ENCODE measurements at regions not wholly inside any gene's neighbourhood (a gene's known extent, or its start where the extent isn't known, plus 50 kb on each side); places are given as distances from the start of the nearest gene placed in this dataset.

DNA sequence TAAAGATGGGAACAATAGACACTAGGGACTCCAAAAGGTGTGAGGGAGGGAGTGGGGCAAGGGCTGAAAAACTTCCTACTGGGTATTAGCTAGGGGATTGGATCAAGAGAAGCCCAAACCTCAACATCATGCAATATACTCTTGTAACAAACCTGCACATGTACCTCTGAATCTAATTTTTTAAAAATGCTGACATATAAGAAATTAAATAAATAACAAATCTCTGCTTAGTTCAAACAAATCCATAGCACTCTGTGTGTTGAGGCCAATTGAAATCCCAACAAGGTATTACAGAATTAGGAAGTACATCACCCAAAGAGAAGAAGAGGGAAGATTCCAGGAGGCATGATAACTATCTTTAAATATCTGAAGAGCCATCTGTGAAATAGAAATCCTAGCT, 55.4 kb upstream of the CDH20 start:
- TF ChIP-seq, protein P1, sequence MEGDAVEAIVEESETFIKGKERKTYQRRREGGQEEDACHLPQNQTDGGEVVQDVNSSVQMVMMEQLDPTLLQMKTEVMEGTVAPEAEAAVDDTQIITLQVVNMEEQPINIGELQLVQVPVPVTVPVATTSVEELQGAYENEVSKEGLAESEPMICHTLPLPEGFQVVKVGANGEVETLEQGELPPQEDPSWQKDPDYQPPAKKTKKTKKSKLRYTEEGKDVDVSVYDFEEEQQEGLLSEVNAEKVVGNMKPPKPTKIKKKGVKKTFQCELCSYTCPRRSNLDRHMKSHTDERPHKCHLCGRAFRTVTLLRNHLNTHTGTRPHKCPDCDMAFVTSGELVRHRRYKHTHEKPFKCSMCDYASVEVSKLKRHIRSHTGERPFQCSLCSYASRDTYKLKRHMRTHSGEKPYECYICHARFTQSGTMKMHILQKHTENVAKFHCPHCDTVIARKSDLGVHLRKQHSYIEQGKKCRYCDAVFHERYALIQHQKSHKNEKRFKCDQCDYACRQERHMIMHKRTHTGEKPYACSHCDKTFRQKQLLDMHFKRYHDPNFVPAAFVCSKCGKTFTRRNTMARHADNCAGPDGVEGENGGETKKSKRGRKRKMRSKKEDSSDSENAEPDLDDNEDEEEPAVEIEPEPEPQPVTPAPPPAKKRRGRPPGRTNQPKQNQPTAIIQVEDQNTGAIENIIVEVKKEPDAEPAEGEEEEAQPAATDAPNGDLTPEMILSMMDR (IDR thresholded peaks at IDR 0.05) = no peak
- TF ChIP-seq ZFX (IDR thresholded peaks at IDR 0.05; ENCODE audit: borderline replicate concordance) = no peak
